ENCODE measurements at regions not wholly inside any gene's neighbourhood (a gene's known extent, or its start where the extent isn't known, plus 50 kb on each side); places are given as distances from the start of the nearest gene placed in this dataset.

DNA sequence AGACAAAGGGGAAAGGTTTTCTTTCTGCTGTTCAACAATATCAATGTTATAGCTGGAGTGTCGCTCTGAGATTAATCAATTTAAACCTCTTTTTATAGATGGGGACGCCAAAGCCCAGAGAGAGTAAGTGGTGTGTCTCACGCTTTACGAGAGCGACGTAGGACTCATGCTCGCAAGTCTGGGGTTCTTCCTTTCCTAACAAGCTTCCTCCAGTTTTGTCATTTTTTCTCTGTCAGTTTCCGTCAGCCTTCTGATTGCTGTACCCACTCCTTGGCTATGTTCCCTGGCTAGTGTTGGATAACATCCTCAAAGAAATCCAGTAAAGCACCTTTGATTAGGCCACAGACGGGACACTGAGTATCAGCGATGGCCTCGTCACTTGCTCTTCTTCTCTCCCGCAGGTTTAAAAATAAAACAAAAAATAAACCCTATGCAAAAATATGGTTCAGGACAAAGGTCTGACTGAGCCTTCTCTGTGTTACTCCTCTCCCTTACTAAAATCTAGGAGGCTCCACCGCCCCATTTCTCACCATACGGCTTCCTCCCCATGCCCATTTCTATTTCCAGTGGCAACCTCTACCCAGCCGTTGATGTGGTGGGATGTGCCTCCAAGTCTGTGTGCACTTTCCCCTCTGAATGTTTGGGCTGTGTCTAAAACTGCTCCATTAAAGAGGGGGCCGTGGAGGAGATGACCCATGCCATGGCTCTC is 172.7 kb upstream of the PARP11 start:
- no peak for DNase-seq

DNA sequence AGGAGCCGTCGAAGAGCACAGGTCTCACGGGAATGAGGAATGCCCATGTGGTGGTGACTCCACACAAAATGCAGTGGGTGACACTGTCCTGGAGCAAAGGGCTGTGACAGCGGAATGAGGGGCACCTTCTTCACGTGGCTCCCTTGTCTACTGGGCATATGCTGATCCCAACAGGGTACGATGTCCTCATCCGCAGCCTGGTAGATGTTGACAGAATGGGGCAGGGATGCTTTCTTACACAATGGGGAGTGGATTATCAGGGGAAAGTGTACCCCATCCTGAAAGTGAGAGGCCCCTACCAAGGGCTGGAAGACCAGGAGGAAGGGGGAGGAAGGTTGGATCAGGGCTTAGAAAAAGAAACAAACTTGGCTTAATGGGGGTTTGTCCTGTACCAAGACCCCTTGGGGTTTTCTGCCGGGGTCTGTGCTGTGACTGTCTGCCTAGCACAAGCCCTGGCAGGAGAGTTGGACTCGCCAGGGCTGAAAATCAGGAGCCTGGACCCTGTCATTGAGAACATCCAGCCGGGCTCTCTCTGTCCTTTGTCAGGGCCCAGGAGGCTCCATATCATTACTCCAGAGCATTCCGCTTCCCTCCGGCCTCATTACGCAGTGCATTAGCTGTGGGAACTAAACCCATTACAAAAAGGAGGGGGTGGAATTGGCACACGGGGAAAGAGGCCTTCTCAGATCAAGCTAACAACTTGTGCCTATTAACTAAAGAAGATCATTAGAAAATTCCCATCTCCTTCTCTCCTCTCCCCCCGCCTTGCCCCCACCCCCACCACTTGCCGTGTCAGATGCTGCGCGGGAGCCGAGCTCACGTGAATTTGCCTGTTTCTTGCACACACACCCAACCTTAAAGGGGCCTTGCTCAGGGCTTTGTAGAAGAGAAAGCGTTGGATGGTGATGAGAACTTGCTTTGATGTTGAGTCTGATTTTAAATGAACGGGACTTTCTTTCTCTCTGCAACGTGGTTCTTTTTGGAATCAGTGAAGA is 171.8 kb upstream of the PARP11 start:
- DNase-seq, result no peak

DNA sequence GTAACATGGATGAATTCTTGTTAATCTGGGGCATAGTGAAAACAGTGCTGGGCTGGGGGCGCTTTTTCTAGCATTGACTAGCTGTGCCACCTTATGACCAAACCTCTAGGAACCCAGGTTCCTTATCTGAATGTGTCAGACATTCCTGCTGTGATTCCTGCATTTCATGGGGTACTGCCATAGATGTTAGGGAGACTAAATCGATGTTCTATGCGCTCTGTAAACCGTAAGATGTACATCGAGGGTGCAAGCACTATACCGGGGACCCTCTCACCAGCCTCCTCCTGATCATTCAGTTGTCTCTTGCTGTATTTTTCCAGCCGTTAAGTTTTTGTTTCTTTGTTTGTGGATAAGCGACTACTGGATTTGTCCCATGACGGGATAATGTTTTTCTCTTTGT is 170.9 kb upstream of the PARP11 start:
- DNase-seq, result no peak

DNA sequence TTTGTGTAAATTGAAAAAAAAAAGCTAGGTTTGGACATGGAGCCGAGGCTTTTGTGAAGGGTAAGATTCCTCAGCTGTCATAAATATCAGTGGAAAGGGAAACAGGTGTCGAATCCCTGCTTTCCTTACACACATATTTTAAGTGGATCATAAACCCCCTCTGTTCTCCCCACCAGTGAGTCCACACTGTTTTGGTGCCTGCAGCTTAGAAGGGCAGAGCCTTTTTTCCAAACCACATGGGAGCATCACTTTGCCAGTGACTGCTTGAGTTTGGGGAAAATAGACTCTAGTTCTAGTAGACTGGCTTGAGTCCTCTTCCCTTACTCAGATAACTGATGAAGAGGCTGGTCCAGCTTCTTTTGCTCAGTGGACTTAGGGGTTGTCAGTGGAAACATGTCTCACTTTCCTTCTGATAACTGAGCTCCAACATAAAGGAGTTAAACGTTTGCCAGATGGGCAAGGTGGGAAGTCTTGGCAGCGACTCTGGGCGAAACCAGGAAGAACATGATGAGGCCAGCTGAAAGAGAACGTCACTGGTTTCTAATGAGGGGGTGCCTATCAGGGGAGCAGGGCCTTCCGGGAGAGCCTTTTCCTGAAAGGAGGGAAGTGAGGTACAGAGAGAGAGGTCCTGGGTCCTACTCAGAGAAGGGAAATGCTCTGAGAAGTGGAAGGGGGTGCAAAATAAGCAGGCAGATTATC is 168.1 kb upstream of the PARP11 start:
- DNase-seq, result no peak

GRCh38 chr12:4039931-4040330 is 166.7 kb upstream of the PARP11 start:
- no peak for DNase-seq

DNA sequence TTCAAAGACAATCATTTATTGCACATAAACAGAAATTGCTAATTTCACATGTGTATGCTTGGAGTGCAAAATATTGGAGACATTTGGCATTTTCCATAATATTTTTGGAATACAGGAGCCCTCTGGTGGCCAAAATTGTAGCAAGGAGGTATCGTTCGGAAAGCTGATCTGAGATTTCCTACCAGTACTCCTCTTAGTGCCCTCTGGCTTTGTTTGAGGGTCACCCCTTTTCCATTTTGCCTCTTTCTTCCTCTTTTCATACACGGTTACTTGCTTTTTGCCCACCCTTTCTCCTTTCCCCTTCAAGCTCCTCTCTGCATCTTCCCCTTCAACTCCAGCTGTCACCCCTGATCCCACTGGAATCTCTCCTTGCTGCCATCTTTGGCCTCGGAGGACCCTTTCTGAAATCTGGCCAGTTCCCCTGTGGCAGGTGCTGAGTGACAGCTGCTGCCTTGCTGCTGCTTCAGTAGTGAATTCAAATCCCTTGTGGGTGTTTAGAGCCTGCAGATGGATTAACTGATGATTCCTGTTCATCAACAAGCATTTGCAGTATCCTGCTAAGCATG is 164.6 kb upstream of the PARP11 start:
- DNase-seq, result peak in 1 of 2 experiments; percentile 30

GRCh38 chr12:4036671-4037271 is 163.6 kb upstream of the PARP11 start:
- no peak for DNase-seq

GRCh38 chr12:4034921-4035320 is 161.7 kb upstream of the PARP11 start:
- DNase-seq, result no peak

DNA sequence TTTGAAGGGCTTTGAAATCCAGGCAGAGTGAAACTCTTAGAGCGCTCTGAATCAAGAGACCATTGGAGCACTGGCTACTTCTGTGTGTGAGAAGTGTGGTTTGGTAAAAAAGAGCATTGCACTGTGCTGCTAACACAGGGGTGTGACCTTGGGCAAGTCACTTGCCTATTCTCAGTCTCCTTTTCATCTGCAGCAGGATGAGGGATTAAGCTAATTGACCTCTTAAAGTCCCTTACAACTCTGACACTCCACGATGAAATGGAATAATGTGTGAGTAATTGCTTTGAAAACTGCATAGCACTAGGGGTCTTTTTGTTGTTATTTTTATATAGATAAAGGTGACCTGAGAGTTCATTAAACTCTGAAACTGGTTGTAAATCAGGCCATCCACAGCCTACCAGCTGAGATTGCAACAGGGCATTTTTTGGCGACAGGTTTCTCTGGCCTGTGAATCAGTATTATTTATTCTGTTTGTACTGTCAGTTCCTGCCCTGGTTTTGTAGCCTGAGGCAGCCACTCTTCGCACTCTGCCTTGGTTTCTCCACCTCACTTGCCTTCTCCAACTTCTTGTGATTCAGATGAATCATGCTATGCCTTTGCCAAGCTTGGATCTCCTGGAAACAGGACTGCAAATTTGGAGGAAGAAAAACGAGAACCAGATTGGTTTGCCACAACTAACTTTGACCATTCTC is 159.9 kb upstream of the PARP11 start:
- no peak for DNase-seq

- no peak for DNase-seq
Measured at GRCh38 chr12:4031703-4032291, 158.6 kb upstream of the PARP11 start.

DNA sequence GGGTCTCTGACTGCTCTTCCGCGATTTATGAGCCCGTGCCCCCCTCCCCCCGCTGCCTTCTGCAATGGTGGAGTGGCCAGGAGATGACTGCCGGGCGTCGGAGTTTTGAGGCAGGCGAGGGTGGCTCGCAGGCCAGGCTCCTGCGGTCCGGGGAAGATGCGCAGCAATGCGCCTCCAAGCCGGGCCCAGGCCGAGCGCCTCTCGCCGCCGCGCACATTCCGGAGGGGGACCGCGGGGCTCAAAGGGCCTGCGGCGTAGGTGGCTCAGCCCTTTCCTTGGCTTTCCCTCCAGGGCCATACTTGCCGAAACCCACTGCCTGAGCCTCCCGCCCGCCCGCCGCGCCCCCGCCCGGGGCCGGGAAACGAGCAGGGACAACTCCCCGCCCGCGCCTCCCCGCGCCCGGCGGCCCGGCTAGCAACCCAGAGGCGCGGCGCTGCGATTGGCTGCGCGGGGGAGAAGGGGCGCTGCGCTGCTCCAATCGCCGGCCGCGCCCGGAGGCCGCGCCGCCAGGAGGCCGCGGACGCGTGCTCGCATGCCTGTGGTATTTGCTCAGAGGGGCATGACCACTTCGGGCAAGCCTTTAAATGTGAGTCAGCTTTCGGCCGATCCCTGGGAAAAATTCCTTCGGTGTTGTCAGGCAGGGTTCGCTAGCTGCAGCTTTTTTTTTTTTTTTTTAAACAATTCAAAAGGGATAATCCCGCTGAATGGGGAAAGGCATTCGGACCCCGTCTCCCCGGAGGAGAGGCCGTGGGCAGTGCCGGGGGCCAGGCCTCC is 157.9 kb upstream of the PARP11 start:
- DNase-seq, result peak in 1 of 2 experiments; percentile 74

DNA sequence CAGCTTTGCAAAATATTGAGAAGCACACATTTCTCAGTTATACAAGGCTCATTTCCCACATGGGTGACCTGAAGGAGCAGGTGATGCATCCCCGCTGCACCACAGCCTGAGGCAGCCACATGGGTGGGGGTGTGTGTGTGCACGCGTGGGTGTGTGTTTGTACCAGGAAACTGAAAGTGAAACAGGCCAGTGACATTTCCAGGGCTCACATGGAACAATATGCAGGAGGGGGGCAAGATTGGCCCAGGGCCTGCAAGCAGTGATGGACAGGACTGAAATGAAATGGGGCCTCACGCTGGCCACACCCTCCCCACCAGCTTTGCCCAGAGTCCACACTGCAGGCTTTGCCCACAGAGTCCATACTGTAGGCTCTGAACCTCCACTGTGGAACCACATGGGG is 154.2 kb upstream of the PARP11 start:
- no peak for DNase-seq

DNA sequence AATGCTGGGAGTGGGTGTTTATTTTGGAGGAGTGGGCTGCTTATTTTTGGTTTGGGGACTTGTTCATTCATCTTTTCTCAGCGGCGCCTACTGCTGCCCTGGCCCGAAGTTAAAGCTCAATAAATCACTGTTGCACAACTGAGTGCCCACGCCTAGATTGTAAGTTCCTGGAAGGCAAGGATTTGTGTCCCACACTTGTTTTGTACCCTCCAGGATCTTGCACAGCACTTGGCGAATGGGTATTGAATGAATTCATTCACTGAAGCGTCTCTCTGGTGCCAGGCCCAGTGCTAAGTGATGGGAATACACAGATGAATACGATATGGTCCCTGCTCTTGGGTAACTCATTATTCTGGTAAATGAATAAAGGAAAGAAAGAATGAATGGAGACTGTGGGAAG is 153.3 kb upstream of the PARP11 start:
- no peak for DNase-seq

GRCh38 chr12:4026020-4026358 is 152.8 kb upstream of the PARP11 start:
- DNase-seq, result no peak

DNA sequence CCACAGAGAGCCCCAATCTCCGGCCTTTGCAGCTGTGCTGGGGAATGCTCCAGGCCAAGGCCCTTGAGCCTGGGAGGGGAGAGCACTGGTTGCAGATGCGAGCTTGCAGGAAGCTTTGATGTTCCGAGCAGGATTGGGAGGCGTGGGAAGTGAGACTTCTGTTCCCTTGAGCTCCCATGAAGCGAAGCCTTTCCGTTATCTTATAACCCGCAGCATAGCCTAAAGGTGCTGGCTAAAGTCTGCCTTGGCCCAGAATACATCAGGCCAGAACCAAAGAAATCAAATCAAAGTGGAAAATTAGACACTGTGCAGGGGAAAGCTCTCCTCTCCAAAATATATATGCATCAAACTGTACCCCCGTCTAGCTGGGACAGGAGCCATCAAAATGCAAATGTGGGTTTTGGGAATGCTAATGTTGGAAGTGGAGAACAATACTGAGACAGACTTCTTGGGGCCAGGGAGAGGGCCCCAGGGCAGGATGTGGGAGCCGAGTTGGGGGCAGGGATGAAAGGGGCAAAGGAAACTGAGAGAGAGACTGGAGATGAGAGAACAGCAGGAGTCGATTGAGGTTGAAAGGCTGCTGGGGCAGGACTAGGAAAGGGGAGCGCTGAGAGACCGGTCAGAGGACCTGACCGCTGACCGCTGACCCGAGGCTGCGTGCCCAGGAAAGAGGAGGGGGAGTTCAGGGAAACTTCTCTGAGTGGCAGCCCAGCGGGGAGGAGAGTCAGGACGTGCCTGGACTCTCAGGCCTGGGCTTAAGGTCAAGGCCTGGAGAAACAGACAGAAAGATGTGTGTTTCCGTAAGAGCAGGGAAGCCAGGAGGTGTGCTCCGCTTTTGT is 152.2 kb upstream of the PARP11 start:
- DNase-seq, result no peak

GRCh38 chr12:4024701-4025100 is 151.5 kb upstream of the PARP11 start:
- DNase-seq, result no peak

GRCh38 chr12:4015225-4016091 is 142.3 kb upstream of the PARP11 start:
- DNase-seq, result no peak

DNA sequence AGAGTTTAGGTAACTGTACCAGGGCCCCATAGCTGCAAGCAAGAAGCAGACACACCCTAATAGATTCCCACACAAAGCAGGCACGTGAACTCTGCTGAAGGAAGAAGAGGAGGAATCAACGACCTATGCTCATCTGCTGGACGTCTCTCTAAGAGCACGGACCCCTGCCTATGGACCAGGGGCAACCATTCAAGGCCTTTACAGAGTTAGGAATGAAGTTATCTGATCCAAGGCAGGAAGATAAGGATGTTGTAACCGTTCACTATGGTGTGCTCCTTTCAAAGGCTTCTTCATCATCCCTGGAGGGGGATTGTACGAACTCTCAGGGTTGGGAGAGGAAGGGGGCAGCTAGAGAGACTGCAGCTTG is 141.6 kb upstream of the PARP11 start:
- no peak for DNase-seq

DNA sequence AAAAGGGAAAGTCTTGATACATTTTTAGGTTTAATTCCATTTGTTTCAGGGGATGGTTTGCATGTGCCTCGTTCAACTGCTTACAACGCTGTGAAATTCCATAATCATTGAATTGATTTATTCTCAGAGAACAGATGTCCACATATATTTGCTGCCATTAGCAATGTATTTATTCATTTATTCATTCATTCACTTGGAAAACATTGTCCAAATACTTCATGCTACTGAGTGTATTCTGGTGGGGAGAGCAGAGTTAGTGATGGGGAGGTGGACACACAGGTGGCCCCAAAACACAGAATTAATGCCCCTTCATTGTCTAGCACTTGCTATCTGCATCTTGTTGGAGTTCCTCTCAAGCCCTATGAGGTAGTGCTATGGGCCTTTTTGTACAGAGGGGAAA is 141.2 kb upstream of the PARP11 start:
- no peak for DNase-seq
